ENCODE measurements at regions not wholly inside any gene's neighbourhood (a gene's known extent, or its start where the extent isn't known, plus 50 kb on each side); places are given as distances from the start of the nearest gene placed in this dataset.

GRCh38 chr13:78152415-78152814, 233.8 kb upstream of the EDNRB start:
- TF ChIP-seq CTCF (IDR thresholded peaks at IDR 0.05) (no peak), EZH2 (IDR thresholded peaks at IDR 0.05; ENCODE audit: borderline replicate concordance, insufficient read depth, low read depth, low read length, poor library complexity, severe bottlenecking) (no peak)

All from B cell (primary cell).